ELR (cell line): ENCODE measurements at regions not wholly inside any gene's neighbourhood (a gene's known extent, or its start where the extent isn't known, plus 50 kb on each side); places are given as distances from the start of the nearest gene placed in this dataset.
"Not testable (repeated sequence)": the region's sequence is repeated elsewhere in the genome, so short reads cannot be mapped to it uniquely, and the experiment has no call there.

Experiments
- DNase-seq: peaks from one replicate; pipeline ENCODE4 v3.0.0-alpha.2; 2015; ENCODE audit warnings: low read depth

- peak; percentile 19 for DNase-seq
Observed at GRCh38 chr2:188645986-188646385, 328.2 kb upstream of the COL3A1 start.

DNA sequence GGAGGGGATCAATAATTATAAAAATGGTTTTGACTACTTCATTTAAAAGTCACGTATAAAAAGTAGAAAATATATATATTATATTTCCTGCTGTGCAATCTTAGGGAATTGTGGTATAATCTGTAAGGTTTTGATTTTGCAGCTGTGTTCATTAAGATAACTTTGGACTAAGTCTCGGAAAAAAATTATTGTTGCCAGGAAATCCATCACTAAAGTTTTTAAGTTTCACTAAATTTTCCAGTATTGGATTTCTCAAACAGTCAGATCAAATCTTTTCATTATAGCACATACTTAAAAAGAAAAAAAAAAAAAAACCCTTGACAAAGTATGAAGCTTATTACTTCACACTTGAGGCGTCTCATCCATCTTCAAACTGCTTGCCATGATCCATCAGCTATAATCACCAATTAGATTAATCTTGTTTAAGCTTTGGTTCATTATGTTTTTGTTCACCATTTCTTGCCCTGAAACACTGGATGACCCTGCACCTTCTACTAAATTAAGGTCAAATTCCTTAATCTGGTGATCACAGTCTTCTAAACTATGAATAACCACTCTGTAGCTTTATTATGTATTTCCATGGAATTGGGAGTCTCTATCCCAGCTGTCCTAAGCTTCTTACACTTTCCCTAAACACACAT is 326.6 kb upstream of the COL3A1 start:
- no peak for DNase-seq

DNA sequence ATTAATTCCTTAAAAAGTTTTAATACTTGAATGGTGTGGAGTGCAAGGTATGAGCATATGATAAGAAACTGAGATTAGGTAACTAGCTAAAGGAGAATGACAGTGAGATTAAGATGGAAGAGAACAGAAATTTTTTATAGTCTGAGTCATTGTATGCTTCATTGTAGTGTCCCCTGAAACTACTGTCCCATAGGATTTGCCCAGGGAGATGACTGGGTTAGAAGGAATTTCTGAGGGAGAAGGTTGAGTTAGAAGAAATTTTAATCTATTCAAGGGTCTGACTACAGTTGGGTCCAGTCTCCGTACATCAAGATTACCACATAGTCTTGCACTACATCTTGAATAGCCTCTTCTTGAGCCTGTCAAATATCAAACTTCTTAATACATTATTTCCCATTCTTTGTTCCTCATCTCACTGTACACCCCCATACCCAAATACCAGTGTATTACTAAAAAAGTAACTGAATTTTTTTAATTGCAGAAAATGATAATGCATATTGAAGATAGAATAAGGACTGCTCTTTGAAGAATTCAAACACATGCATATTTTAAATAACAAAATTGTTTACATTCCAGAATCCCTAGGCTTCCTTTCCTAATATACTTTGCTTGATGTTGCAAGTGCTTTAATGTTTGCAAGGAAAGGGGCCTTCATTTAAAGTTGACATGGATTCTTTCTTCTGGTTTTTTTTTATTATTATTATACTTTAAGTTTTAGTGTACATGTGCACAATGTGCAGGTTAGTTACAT is 314.3 kb upstream of the COL3A1 start:
- peak; percentile 91 for DNase-seq

DNA sequence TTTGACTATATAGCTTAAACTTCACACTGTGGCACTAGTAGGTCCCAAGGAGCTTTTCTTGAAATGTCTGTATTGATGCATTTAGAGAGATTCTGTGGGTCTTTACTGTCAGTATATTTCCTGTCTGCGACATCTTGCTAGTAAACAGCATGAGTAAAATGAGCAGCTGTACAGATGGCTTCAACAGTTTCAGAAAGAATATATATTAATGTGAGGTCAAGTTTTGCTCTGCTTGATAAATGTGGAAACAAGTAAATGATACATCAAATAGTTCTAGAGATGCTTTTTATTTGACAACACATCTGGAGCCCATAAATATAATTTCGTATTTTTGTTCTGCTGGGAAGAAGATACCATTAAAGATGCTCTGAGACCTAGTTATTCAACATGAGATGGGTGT is 310.9 kb upstream of the COL3A1 start:
- DNase-seq = no peak

DNA sequence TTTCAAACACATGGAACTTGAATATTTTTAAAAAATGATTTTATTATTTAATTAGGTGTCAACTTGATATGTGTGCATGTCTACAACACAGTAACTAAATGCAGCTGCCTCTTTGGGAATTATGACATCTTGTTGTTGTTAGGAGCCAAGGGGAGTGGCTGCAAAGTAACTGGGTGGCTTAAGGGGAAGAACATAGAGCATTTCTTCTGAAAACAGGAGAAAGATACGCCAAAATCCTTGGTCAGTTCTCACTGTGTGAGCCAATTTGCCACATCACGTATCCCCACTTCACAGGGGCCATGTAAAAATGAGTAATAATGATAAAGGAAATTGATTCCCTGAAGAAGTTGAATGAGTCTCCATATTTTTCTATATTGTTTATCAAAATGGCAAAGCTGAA is 309.8 kb upstream of the COL3A1 start:
- no peak for DNase-seq

DNA sequence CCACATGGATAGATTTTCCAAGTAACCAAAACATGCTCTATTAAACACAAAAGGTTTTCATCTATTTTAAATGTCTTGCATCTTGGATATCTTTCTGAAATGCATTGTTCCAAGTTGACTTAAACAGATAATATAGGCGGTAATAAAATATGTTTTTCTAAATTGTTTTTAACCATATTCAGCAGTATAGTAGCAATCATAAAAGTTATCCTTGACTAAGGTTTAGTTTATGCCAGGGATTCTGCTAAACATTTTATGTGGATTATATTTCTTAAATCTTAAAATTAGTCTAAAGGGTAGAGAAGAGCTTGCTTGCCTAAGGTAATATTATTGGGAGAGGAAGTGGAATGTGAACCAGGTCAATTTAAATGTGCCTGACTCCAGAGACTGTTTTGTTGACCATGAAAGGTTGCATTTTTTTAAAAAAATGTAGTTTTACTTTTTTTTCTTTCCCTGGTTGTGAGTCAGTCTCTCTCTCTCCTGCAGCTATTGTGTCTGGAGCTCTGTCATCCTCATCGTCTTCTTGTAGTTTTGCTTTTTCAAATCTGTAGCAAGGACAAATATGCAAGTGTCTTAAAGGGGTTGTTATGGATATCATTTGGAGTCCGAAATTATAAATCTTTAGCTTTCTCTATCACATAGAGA is 309.1 kb upstream of the COL3A1 start:
- peak; percentile 47 for DNase-seq

- DNase-seq = no peak
Observed at GRCh38 chr2:188665727-188666304, 308.4 kb upstream of the COL3A1 start.

- DNase-seq = no peak
Observed at GRCh38 chr2:188666503-188666902, 307.7 kb upstream of the COL3A1 start.

- DNase-seq = peak; percentile 19
Observed at GRCh38 chr2:188668017-188668680, 306.0 kb upstream of the COL3A1 start.

DNA sequence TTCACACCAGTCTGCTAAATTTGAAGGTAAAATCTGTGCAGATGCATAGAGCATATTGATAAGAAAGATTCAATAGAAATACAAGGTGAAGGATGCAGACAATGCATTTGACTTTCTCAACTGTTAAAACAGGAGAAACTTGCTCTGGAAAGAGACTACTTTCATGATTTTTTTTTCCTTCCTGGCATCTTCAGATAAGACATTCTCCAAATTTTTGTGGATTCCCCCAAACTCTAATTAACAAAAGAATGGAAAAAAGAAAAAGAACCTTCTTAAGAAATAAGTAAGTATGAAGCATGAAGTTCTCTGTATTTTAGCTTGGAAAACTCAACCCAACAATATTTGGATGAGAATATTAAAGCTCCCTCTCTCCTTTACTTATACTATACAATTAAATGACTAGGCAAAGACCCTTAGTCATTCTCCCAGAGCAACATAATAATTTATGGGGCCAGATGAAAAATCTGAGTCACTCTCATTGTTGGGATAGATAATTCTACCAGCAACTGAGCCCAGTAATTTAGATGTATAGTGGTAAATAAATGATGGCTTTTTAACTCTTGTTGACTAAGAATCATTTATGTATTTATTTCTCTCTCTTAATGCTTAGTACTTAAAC is 298.7 kb upstream of the COL3A1 start:
- DNase-seq = peak; percentile 83

DNA sequence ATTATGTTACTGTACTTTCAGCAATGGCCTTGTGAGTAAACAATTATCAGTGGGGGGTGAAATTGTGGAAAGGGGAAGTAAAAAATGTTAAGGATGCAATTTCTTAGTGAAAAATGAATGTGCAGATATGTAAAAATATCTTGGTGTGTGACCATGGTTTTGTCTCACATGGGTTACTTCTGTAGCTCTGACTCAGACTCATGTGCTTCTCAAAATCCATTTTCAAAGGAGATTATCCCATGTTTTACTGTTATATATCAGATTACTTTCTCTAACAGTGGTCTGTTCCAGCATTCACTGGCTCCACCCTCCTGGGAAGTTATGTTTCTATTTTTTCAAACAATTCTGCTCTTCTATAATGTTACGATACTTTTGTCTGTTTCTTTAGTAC is 298.2 kb upstream of the COL3A1 start:
- DNase-seq = peak; percentile 39

- peak; percentile 30 for DNase-seq
Observed at GRCh38 chr2:188677142-188677541, 297.0 kb upstream of the COL3A1 start.

DNA sequence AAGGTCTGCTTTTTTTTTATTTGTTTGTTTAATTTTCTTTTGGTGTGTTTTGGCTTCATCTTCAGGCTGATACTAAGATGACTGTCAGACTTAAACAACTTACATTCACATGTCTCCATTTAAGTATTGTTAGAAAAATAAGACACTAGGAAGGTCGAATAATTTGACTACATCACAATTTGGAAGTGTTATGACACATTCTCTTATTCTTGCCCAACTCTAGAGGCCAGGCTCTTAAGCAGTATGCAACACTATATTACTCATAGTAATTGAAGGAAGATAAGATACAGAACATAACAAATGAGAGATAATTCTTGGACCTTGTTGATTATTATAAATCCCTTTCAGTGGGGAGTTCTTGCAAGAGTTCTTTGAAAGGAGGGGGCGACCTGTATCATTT is 295.3 kb upstream of the COL3A1 start:
- DNase-seq = peak; percentile 49

- no peak for DNase-seq
Observed at GRCh38 chr2:188682838-188683237, 291.3 kb upstream of the COL3A1 start.

DNA sequence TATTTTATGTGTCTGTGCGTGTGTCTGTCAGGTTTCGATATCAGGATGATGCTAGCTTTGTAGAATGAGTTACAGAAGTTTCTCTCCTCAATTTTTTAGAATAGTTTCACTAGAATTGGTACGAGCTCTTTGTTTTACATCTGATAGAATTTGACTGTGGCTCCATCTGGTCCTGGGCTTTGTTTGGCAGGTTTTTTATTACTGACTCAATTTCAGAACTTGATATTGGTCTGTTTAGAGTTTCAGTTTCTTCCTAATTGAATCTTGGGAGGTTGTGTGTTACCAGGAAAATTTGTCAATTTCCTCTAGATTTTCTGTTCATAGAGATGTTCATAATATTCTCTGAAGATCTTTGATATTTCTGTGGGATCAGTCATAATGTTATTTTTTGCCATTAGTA is 289.4 kb upstream of the COL3A1 start:
- DNase-seq = no peak

DNA sequence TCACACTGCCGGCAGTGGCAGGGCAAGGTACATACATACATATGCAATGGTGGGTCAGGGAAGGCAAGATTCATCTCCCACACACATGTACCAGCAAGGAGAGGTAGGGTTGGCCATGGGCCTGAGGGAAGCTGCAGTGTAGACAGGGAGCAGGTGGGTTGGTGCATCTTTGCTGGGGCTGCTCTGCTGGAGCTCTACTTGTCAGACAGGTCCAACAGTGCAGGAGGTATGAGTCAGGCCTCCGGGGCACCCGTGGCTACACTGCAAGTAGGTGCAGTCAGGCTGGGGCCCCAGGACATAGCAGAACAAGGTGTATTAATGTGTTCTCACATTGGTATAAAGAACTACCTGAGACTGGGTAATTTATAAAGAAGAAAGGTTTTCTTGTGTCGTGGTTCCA is 281.1 kb upstream of the COL3A1 start:
- DNase-seq = peak; percentile 1

GRCh38 chr2:188693771-188694170 is 280.4 kb upstream of the COL3A1 start:
- no peak for DNase-seq

- peak; percentile 71 for DNase-seq
Observed at GRCh38 chr2:188695953-188696352, 278.2 kb upstream of the COL3A1 start.

GRCh38 chr2:188698151-188698550 is 276.0 kb upstream of the COL3A1 start:
- DNase-seq = not testable (repeated sequence)

DNA sequence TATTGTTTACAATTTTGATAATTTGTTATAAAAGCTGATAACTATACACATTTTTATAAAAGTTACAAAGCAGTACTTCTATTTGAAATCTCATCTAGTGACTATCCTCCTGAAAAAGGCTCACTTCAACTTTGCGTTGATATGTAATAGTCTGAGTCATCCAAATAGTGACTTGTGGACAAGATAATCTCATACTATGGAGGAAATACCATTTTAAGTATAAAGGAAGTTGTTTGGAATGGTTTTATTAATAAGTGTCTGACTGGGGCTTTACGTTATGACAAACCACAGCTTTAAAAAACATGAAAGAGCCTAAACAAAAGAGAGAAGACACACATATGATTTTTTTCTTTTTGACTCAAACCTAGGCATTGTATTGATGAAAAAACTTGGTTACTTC is 272.3 kb upstream of the COL3A1 start:
- peak; percentile 79 for DNase-seq

DNA sequence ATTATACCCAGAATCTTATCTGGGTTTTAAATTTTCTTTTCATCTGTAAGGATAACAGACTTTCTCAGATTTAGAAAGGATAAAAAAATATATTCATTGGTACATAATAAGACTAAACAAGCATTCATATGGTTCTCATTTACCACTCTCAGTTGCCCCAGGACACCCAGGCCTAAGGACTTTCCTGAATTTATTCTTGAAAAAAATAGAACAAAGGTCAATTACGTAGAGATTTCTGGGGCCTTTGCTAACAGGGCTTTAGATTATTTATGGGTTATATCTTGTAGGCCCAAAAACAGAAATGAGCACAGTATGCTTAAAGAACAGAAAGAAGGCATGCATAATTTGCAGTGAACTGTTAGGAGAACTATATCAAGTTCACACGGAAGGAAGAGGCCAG is 269.0 kb upstream of the COL3A1 start:
- DNase-seq = no peak

GRCh38 chr2:188713961-188714360 is 260.2 kb upstream of the COL3A1 start:
- no peak for DNase-seq
